Keratinocyte (primary cell): ENCODE measurements at regions not wholly inside any gene's neighbourhood (a gene's known extent, or its start where the extent isn't known, plus 50 kb on each side); places are given as distances from the start of the nearest gene placed in this dataset.
A peak's percentile ranks its signal among the peaks of the same experiment; 100 is the strongest.

ENCODE experiments used
- DNase-seq: peaks from one replicate; pipeline ENCODE4 v3.0.0-alpha.2; 2011; ENCODE audit warnings: low read depth, missing footprints, low spot score
- FAIRE-seq: peaks from 2 replicates; lab custom pipeline; 2011; peaks lifted over from hg19 to GRCh38; lab: Jason Lieb, UNC
- H2AFZ ChIP-seq: 2 replicates; pipeline ENCODE4 v1.6.0; 2012; ENCODE audit warnings: low read length, control low read depth, inconsistent platforms; ENCODE audit not compliant: control insufficient read depth
- H3K27ac ChIP-seq: 2 replicates; pipeline ENCODE4 v1.5.1; 2011; ENCODE audit warnings: low read length; ENCODE audit not compliant: control insufficient read depth, insufficient read depth
- H3K27me3 ChIP-seq: 3 replicates; pipeline ENCODE4 v1.6.0; 2011; ENCODE audit warnings: low read length; ENCODE audit not compliant: control insufficient read depth, insufficient read depth; ENCODE audit errors: extremely low read depth
- H3K36me3 ChIP-seq, 2 experiments: 2 replicates in 1 of 2; 3 replicates in 1 of 2; pipeline ENCODE4 v1.5.1; 2011; ENCODE audit warnings: low read length in 2 of 2, mild to moderate bottlenecking in 1 of 2; ENCODE audit not compliant: control insufficient read depth in 2 of 2, insufficient read depth in 2 of 2; ENCODE audit errors: extremely low read depth in 1 of 2
- H3K4me1 ChIP-seq: 3 replicates; pipeline ENCODE4 v1.5.1; 2011; ENCODE audit warnings: low read length; ENCODE audit not compliant: control insufficient read depth, insufficient read depth; ENCODE audit errors: extremely low read depth
- H3K4me2 ChIP-seq: 3 replicates; pipeline ENCODE4 v1.6.0; 2011; ENCODE audit warnings: low read depth, low read length; ENCODE audit not compliant: control insufficient read depth, insufficient read depth; ENCODE audit errors: extremely low read depth
- H3K4me3 ChIP-seq, 3 experiments: fragments of 200-600 bp in 1 of 3; sonication (generic) in 1 of 3; 2 replicates in 2 of 3; 3 replicates in 1 of 3; pipeline ENCODE4 v1.5.1; 2011 to 2016; ENCODE audit warnings: low read length in 3 of 3, mild to moderate bottlenecking in 3 of 3, control low read depth in 2 of 3, inconsistent platforms in 1 of 3, low read depth in 1 of 3, mixed read lengths in 1 of 3, mixed run types in 1 of 3, moderate library complexity in 1 of 3; ENCODE audit not compliant: control insufficient read depth in 2 of 3, insufficient read depth in 2 of 3; ENCODE audit errors: extremely low read depth in 1 of 3
- H3K79me2 ChIP-seq: 2 replicates; pipeline ENCODE4 v1.6.0; 2012; ENCODE audit warnings: low read length; ENCODE audit not compliant: control insufficient read depth, insufficient read depth
- H3K9ac ChIP-seq: 3 replicates; pipeline ENCODE4 v1.6.0; 2011; ENCODE audit warnings: low read length; ENCODE audit not compliant: control insufficient read depth, insufficient read depth; ENCODE audit errors: extremely low read depth
- H3K9me1 ChIP-seq: 3 replicates; pipeline ENCODE4 v1.6.0; 2011; ENCODE audit warnings: low read length; ENCODE audit not compliant: control insufficient read depth, insufficient read depth; ENCODE audit errors: extremely low read depth
- H3K9me3 ChIP-seq: 2 replicates; pipeline ENCODE4 v1.5.1; 2012; ENCODE audit warnings: low read depth, low read length; ENCODE audit not compliant: control insufficient read depth
- H4K20me1 ChIP-seq: 3 replicates; pipeline ENCODE4 v1.6.0; 2011; ENCODE audit warnings: low read length; ENCODE audit not compliant: control insufficient read depth, insufficient read depth; ENCODE audit errors: extremely low read depth
- CTCF ChIP-seq, 3 experiments: IDR thresholded peaks in 1 of 3; conservative IDR thresholded peaks in 1 of 3; optimal IDR thresholded peaks in 1 of 3; 2 replicates in 2 of 3; 3 replicates in 1 of 3; pipeline versions ENCODE3 to v1.5.1; 2011; ENCODE audit warnings: low read length in 3 of 3, mild to moderate bottlenecking in 3 of 3, moderate library complexity in 2 of 3, control low read depth in 1 of 3, inconsistent platforms in 1 of 3; ENCODE audit not compliant: insufficient read depth in 2 of 3; ENCODE audit errors: extremely low read depth in 1 of 3
- EZH2 ChIP-seq: IDR thresholded peaks from one replicate; pipeline ENCODE4 v1.6.1; 2012; ENCODE audit warnings: inconsistent platforms, mild to moderate bottlenecking, low read length, moderate library complexity
- dilution Hi-C: fragments of 300-500 bp; cut with MboI; formaldehyde crosslinking; loops from one replicate; pipeline ENCODE4 v1.7.0; 2020; ENCODE audit warnings: low sequenced_read_pairs; ENCODE audit not compliant: extremely low pct_ligation_motif_present

GRCh38 chr14:51335961-51336723, 96.1 kb downstream of the TMX1 start:
- H3K4me2 ChIP-seq: no peak overlapping the region
- DNase-seq: no peak
- TF ChIP-seq CTCF (optimal IDR thresholded peaks at IDR 0.05 in 1 of 3, IDR thresholded peaks at IDR 0.05 in 1 of 3, conservative IDR thresholded peaks at IDR 0.05 in 1 of 3; ENCODE audit: extremely low read depth in 1 of 3, insufficient read depth in 2 of 3, low read length in 3 of 3) (no peak), EZH2 (no peak)
- H3K27me3 ChIP-seq: no peaks in the 10 kb centered on the region
- no peak overlapping the region for H2AFZ ChIP-seq
- dilution Hi-C loops: no loop called here
- H3K27ac ChIP-seq: no peak overlapping the region
- no peaks in the 10 kb centered on the region for H4K20me1 ChIP-seq
- no peak overlapping the region for H3K4me3 ChIP-seq
- no peaks in the 10 kb centered on the region for H3K36me3 ChIP-seq
- H3K9ac ChIP-seq: no peak overlapping the region
- no peaks in the 10 kb centered on the region for H3K9me1 ChIP-seq
- H3K9me3 ChIP-seq: no peaks in the 10 kb centered on the region
- FAIRE-seq: peak; percentile 66
- H3K79me2 ChIP-seq: no peaks in the 10 kb centered on the region
- peaks cover 41% of the 10 kb centered on the region for H3K4me1 ChIP-seq

GRCh38 chr14:51336734-51337133, 96.7 kb downstream of the TMX1 start:
- Histone ChIP-seq H3K79me2 (no peaks in the 10 kb centered on the region), H4K20me1 (no peaks in the 10 kb centered on the region), H3K36me3 (no peaks in the 10 kb centered on the region), H3K27ac (peak overlapping the region; percentile 48), H3K27me3 (no peaks in the 10 kb centered on the region), H3K9ac (no peak overlapping the region), H3K9me1 (no peaks in the 10 kb centered on the region), H3K4me2 (no peak overlapping the region), H3K4me1 (peaks cover 47% of the 10 kb centered on the region), H3K9me3 (no peaks in the 10 kb centered on the region), H3K4me3 (no peak overlapping the region), H2AFZ (no peak overlapping the region)
- TF ChIP-seq CTCF (optimal IDR thresholded peaks at IDR 0.05 in 1 of 3, IDR thresholded peaks at IDR 0.05 in 1 of 3, conservative IDR thresholded peaks at IDR 0.05 in 1 of 3; ENCODE audit: extremely low read depth in 1 of 3, insufficient read depth in 2 of 3, low read length in 3 of 3) (no peak), EZH2 (no peak)
- no peak for DNase-seq
- peak; percentile 67 for FAIRE-seq
- dilution Hi-C loops: no loop called here
